HG02588 (cell line): ENCODE measurements at regions not wholly inside any gene's neighbourhood (a gene's known extent, or its start where the extent isn't known, plus 50 kb on each side); places are given as distances from the start of the nearest gene placed in this dataset.
"Not testable (repeated sequence)": the region's sequence is repeated elsewhere in the genome, so short reads cannot be mapped to it uniquely, and the experiment has no call there.

Source experiments
- ATAC-seq: cut with Tn5 transposase; IDR thresholded peaks from one replicate; pipeline ENCODE4 v1.9.1; 2021; ENCODE audit warnings: mild to moderate bottlenecking, moderate library complexity; ENCODE audit not compliant: unreplicated experiment

DNA sequence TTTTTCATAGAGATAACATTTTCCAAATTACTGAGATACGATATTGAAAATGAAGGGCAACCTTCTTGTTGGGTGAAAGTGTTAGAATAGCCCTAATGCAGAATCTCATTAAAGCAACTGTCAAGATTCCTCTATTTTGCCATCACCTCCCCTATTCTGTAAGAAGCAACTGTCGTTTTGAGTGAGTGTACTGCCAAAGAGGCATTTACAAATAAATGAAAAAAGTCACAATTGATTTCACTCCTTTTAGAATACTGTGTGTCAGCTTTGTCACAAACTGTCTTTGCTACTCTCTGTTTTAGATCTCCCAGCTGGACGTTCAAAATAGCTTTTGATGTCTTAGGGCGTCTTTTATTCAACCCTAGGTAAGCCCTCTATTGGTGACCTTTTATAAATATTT lies 322.8 kb upstream of the NAALADL2 start:
- ATAC-seq, result no peak

DNA sequence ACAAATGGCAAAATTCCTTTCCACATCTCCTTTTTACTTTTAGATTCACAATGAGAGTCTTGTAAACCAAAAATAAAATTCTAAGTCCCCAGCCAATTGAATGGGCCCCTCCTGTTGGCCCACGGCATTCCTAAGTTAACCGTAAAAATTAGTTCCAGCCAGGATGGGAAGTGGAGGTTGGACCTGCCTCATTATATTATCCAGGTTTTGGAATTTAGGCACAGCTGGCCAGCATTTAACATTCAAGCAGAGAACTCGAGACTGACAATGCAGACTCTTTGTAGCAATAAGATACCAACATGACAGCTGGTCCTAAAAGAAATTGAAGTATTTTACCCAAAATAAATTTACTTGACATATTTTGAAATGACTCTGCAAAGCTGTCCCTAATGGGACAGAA lies 321.0 kb upstream of the NAALADL2 start:
- no peak for ATAC-seq

DNA sequence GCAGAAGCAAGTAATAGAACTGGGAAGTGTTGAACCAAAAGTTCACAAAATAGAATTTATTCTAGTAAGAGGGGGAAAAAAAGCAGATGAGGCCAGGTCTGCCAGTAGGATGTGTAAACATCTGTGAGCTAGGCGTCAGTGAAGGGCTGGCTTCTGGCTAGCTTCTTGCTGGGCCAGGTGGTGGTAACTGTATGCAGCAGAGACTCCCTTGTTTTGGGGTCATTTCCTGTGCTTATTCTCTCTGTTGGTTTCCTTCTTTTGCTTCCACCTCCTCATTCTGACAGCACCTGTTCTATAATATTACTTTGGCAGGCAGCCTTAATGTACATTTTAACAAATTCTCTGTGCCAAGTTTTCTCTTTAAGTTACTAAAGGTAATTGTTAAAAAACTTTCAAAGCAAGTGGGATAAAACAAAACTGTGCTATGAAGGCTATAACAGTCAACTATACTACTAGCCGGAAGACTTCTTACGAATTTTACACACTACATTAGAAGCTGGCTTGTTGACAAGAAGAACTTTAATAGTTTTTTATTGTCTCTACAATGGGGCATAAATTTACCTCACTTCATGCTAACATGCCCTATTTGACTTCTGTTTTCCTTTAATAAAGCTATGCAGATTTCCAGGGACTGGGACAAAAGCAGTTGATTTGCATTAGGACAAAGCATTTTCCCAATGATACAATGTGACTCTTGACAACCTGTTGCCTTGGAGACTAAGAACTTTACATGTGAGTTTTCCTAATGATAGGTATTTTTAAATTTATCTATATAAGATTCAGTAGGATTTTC lies 318.8 kb upstream of the NAALADL2 start:
- no peak for ATAC-seq

DNA sequence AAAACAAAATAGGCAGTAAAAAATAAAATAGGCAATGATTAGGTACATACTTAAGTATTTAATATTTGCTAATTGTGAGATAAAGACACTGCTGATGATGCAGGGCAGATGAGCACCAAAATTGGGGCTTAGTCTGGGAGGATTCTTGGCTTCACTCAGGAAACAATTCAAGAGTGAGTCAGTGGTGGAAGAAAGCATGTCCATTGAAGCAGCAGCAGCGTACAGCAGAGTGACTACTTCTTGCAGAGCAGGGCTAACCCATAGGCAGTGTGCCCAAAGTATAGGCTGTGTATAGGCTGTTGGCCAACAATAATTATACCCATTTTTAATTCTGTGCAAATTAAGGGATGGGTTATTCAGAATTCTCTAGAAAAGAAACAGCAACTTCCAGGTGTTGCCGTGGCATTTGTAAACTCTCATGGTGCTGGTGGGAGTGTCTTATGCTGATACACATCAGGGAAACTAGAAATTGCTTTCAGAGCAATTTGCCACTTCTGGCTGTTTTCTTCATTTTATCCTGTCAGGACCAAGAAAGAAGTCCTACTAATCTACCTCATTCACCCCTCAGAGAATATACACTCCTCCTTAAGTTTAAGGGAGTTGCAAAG lies 317.3 kb upstream of the NAALADL2 start:
- ATAC-seq, result no peak

DNA sequence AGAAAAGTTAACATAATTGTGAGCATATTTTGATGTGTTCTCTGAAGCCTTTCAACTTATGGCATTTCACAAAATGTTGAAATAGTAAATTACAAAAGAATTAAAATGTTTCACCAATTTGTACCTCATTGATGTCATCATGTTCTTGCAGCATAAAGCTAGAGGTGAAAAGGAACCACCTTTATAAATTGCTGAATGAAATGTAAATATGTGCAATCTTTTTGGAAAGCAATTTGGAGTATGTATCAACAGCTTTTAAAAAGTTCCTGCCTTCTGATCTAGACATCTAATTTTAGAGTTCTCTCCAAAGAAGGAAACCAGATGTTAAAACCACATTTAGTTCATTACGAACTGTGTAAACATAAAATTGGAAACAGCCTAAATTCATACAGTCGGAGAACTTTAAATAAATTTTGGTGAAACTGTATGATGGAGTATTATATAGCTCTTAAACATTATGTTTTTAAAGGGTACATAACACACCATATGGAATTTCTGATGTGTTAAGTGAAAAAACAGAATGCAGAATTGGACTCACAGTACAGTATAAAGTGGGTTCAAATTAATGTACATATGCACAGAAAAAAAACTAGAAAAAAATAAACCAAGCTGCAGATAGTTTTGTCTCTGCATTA lies 311.2 kb upstream of the NAALADL2 start:
- no peak for ATAC-seq

DNA sequence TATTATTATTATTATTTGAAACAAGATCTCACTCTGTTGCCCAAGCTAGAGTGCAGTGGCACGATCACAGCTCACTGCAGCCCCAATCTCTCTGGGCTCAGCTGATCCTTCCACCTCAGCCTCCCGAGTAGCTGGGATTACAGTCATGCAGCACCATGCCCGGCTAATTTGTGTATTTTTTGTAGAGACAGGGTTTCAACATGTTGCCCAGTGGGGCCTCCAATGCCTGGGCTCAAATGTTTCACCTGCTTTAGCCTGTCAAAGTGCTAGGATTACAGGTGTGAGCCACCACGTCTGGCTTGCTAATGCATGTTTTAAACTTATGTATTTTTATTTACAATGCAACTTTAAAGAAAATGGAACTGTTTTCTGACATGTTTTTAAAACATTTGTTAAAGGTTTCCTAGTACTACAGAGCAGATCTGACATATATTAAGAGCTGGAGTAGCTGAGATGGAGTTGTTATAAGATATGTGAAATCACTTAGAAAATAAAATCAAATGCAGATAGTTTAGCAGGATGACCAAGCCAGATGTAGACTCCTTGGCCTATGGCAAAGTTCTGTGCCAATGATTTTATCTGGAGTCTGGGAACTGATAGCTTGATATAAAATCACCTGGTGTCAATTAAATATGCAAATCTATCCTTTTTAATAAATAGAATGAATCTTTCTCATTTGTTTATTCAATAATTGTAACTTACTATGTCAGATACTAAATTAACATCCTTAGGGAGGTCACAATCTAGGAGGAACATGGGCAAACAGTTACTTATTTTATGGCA lies 310.1 kb upstream of the NAALADL2 start:
- no peak for ATAC-seq

DNA sequence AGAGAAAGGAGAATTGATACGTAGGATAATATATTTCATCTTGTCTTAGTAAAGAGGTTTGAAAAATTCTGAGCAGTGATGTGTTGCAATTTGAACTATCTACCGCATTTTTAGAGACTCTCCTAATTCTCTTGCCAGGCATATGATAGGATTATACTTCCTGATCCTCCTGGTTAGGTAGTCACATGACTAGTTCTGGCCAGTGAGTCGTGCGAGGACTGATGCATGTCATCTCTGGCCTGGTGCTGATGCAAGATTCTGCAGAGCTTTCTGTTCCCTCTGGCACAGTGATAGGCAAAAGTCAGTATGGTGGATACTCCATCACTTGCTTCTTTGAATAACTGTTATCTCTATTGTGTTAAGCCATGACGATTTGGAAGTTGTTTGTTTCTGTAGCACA lies 277.6 kb upstream of the NAALADL2 start:
- ATAC-seq, result no peak

DNA sequence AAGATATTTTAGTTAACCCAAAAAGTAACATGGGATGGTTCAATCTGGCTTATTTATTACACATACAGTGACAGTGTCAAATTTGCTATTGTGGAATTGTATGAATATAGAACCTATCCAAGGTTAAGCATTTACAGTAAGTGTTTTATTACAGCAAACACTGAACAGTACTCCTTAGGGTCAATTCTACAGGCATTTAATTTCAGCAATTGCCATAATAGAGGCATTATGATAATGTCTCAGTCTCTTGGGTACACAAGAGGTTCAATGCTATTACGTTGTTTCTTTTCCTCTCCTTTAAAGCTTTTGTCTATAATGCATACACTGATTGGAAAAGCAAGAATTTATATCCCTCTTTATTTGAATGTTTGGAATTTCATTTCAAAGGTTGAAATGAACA lies 275.7 kb upstream of the NAALADL2 start:
- no peak for ATAC-seq

DNA sequence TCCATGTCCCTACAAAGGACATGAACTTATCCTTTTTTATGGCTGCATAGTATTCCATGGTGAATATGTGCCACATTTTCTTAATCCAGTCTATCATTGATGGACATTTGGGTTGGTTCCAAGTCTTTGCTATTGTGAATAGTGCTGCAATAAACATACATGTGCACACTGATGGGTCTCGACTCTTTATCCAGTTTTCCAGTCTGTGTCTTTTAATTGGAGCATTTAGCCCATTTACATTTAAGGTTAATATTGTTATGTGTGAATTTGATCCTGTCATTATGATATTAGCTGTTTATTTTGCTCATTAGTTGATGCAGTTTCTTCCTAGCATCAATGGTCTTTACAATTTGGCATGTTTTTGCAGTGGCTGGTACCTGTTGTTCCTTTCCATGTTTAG lies 272.0 kb upstream of the NAALADL2 start:
- not testable (repeated sequence) for ATAC-seq

DNA sequence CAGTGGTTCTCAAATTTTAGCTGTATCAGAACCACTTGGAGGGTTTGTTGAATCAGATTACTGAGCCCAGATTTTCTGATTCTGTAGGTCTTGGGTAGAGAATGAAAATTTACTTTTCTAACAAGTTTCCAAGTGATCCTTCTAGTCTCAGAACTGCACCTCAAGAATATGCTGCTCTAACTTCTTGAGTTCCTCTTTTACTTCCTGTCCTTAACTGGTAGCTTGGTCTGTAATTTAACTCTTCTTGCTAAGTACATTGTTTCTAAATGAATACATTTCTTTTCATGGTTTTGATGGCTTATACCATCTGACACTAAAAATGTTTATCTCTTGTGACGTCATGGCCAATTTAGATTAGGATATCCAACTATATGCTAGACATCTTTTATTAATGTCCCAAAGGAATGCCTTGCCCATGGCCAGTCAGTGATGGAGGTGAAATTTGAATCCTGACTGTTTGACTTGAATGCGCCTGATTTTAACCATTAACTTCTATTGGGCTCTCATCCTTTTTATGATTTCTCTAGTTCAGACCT lies 262.6 kb upstream of the NAALADL2 start:
- ATAC-seq, result no peak

DNA sequence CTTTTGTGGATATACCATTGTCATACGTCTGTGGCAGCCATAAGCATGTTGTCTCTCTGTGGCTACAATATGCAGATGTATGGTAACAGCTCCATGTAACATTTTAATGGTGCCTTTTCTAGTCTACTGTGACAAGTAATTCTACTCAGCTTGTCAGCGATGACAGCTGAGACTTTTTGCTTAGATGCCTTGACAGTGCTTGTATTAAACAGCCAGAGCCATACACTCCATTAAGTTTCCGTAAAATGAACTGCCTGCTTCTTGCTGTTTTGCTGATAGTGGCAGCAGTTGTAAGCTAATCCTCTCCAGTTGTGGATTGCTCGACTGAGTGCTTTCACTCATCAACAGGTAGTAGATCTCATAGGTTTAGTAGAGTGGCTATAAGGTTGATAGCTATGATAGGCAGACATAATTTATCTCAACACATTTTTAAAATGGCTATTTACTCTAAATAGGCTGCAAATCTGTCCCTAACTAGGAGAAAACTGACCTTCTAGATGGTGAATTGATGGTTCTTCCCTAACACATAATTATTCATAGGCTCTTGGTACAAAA lies 260.2 kb upstream of the NAALADL2 start:
- ATAC-seq, result no peak

DNA sequence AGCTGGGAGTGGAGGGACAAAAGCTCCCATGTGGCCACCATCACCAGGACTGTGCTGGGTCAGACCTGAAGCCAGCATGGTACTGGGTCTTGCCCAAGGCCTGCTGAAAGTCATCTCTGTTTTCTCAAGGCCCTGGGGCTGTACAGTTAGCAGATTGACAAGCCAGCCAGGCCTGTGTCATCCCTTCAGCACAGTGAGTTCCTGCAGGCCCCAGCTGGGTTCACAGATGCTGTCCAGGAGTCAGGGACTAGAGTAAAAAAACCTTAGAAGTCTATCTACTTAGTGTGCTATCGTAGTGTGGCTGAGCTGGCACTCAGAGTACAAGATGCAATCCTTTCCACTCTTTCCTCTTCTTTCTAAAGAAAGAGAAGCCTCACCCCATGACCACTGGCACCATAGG lies 246.0 kb upstream of the NAALADL2 start:
- no peak for ATAC-seq

DNA sequence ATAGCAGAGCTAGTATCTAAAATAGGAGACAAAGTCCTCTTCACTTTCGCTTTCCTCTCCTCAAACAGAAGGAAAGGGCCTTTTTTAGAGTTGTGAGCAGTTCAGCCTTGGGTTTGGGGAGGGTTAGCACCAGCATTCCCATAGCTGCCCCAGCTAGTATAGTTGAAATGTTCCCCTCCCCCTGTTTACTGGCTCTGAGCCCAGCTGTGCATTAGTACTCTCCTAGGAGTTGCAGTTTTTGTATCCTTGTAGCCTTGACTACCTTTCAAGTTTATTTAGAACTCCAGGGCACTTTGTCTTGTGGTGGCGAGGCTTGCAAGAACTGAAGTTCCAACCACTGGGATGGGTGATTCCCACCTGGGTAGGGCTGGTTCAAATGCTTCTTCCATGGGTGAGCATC lies 245.1 kb upstream of the NAALADL2 start:
- no peak for ATAC-seq

DNA sequence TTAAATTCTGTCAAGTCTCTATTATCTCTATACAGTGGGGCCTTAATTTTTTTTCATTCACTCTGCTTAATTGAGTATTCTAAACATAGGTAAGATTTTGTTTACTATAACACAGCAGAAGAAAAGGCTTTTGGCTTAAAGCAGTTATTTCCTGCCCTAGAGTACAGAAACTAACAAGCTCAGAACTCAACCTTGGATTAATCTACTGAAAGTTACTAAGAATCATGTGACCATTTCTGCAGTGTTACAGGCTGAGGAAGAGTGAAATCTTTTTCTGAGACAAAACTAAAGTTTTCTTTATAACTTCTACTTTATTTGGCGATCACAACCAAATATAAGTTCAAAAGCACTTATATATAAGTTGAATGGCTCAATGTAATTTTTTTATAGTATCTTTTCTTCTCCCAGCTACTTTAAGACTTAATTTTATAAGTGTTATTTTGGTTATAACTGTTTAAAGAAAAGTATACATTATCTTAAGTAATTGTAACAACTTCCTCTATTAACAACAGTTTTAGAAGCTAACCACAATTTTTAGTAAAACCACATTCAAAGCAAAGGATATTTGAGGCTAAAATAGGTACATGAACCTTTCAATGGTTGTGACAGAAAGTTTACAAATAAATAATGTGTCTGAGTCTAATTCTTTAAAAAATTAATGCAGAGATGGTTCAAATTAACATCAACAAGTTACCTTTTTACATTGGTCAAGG lies 240.6 kb upstream of the NAALADL2 start:
- no peak for ATAC-seq

DNA sequence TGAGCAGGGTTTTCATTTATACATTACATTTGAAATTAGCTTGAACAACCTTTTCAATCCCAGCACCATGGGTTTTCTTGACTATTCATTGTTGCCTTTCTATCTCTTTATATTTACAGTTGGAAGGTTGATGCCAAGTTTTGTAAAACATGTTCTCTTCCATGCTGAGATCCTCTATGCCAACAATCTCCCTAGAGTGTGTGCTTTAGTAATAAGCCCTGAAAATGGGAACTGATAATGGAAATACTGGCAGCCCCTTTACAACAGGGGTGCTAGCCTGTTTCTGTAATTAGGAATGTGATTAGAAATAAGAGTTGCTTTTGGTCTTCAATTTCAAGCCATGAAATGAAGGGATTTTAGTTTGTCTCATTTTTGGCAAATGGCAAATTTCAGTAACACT lies 239.9 kb upstream of the NAALADL2 start:
- ATAC-seq, result no peak

DNA sequence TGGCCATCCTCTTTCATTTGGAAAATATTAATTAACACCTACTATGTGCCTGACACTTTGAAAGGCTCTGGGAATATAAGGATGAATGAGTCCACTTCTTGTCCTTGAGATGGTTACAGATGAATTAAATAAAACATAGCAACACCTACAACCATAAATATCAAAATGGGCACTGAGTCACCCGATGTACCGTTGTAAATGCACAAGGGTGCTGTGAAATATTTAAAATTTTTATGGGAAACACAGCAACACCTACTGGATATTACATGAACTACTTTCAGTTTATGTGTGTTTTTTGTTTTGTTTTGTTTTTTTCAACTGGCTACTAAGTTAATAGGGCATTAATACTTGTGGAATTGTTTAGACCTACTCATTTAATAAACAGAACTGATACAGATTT lies 239.0 kb upstream of the NAALADL2 start:
- ATAC-seq, result no peak

DNA sequence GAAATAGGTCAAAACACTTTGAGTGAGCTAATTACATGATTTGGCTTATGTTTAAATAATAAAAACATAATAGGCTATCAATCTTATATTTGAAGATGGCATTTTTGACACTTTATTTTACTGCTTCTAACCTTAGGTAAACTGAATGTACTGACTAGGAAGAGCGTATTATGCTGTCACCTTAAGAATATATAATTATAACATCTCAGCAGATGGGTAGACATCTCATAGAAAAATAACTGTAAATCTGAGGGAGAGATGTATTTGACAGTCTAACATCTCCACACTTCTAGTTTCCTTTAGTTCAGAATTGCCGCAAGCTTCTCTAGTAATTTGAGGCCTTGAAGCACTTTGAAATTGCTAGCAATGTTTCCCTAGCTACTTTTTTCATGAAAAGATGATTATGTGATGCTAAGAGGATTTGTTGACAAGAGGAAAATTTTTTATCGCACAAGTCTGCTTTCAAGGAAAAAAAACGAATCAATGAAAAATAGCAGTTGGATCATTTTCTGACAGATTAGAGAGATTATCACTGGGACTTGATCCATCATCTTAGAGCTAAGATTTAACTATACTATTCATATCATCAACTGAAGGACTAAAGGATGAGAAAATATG lies 238.2 kb upstream of the NAALADL2 start:
- no peak for ATAC-seq

DNA sequence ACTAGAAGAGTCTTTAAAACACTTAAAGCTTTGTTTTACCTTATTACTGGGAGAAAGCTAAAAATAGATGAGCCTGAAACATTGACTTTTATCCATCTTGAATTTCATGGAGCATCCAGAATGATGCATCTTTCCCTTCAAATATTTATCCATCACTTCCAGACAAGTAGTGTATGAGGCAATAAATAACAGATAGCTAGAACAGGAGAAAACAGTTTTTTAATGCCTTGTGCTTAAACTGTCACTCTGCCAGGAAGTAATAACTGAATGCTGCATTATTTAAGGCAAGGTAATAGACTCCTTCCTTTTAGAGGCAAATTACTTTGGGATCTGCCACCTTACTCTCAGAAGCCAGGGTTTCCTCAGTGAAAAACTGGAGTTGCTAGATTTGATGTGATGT lies 225.8 kb upstream of the NAALADL2 start:
- no peak for ATAC-seq

DNA sequence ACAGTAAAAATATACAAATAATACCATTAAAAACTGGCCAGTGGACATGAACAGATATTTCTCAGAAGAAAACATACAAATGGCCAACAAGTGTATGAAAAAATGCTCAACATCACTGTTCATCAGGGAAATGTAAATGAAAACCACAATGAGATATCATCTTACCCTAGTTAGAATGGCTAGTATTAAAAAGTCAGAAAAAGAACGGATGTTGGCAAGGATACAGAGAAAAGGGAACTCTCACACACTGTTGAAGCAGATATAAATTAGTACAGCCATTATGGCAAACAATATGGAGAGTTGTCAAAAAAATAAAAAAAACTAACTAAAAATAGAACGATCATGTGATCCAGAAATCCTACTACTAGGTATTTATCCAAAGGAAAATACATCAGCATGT lies 222.7 kb upstream of the NAALADL2 start:
- no peak for ATAC-seq

DNA sequence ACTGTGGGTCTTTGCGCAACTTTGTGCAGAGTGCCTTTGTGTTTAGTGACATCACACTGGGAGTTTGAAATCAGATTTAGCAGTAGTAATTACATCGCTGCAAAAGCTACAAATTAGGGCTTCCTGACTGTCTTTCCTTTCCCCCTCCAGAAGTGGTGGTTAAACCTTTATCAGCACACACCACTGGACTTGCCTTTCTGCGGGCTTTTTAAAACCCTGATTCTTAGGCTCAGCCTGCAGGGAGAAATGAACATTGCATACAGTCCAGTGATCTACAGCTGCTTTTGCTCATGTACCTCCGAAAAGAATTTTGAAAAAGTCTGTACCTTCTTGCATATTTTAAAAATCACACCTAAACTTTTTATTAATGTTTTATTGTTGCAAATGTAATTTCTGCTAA lies 219.7 kb upstream of the NAALADL2 start:
- no peak for ATAC-seq
